ENCODE measurements at regions not wholly inside any gene's neighbourhood (a gene's known extent, or its start where the extent isn't known, plus 50 kb on each side); places are given as distances from the start of the nearest gene placed in this dataset.

- H2BK12ac ChIP-seq (ENCODE audit: low read depth, low read length) = no peak overlapping the region
- POLR2A ChIA-PET (ENCODE audit: partially characterized antibody) = no interaction called here
- no peaks in the 10 kb centered on the region for H3K36me3 ChIP-seq (ENCODE audit: control insufficient read depth in 2 of 4, insufficient read depth in 4 of 4, low read length in 3 of 4)
- H3K4me2 ChIP-seq (ENCODE audit: insufficient read depth in 1 of 2, low read depth in 2 of 2, low read length in 2 of 2) = no peak overlapping the region
- H3K56ac ChIP-seq (replicated peaks; ENCODE audit: insufficient read length, low read depth, low read length) = no peak overlapping the region
- no peaks in the 10 kb centered on the region for H4K20me1 ChIP-seq (replicated peaks in 1 of 2; ENCODE audit: control insufficient read depth in 1 of 2, insufficient read depth in 2 of 2, low read length in 2 of 2)
- TF ChIP-seq NRF1 (IDR thresholded peaks at IDR 0.05; ENCODE audit: low read depth, low read length) (no peak), MAFK (IDR thresholded peaks at IDR 0.05; ENCODE audit: low read depth, low read length) (no peak), SIN3A (conservative IDR thresholded peaks at IDR 0.05 in 1 of 2, IDR thresholded peaks at IDR 0.05 in 1 of 2; ENCODE audit: low read depth in 1 of 2, low read length in 2 of 2) (no peak), BRCA1 (IDR thresholded peaks at IDR 0.05; ENCODE audit: low read depth, low read length) (no peak), GTF2F1 (IDR thresholded peaks at IDR 0.05; ENCODE audit: borderline replicate concordance, low read depth, low read length) (no peak), SIX5 (IDR thresholded peaks at IDR 0.05; ENCODE audit: low read depth, low read length) (no peak), POU5F1 (IDR thresholded peaks at IDR 0.05; ENCODE audit: low read depth, low read length) (no peak), E2F6 (IDR thresholded peaks at IDR 0.05) (no peak), BCL11A (IDR thresholded peaks at IDR 0.05; ENCODE audit: low read depth in 2 of 2, low read length in 2 of 2) (no peak), CHD2 (IDR thresholded peaks at IDR 0.05; ENCODE audit: low read length) (no peak), SRF (IDR thresholded peaks at IDR 0.05; ENCODE audit: low read depth, low read length) (no peak), NANOG (IDR thresholded peaks at IDR 0.05; ENCODE audit: insufficient read depth, low read depth, low read length, poor library complexity, severe bottlenecking) (no peak), BACH1 (IDR thresholded peaks at IDR 0.05; ENCODE audit: low read length) (no peak)
- DNase-seq (ENCODE audit: low read depth in 1 of 2, low spot score in 2 of 2) (no peak), FAIRE-seq (no peak)
- no peaks in the 10 kb centered on the region for H3K27me3 ChIP-seq (replicated peaks in 1 of 4; ENCODE audit: control insufficient read depth in 3 of 4, extremely low read depth in 1 of 4, insufficient read depth in 3 of 4, low read length in 3 of 4)
- no peak overlapping the region for H3K27ac ChIP-seq (ENCODE audit: low read depth, low read length)
- no peak overlapping the region for H4K91ac ChIP-seq (replicated peaks; ENCODE audit: insufficient read length, low read length)
- no peak overlapping the region for H3K4me3 ChIP-seq (ENCODE audit: extremely low read depth in 1 of 4, insufficient read depth in 2 of 4, low read depth in 3 of 4, low read length in 4 of 4)
- 95% methylated on average over 2 of the region's 2 CpGs; no CpG with 5 or more reads in 1 of the 2 experiments for WGBS, 2 experiments (ENCODE audit: extremely low coverage in 1 of 2, insufficient coverage in 1 of 2, insufficient read length in 1 of 2, insufficient replicate concordance in 2 of 2, low coverage in 1 of 2, low lambda C conversion rate in 2 of 2, missing lambda C conversion rate in 1 of 2)
- no peaks in the 10 kb centered on the region for H3K79me2 ChIP-seq (ENCODE audit: control insufficient read depth in 1 of 2, insufficient read depth in 2 of 2, low read length in 2 of 2)
- H3K4ac ChIP-seq (replicated peaks; ENCODE audit: insufficient read length, low read depth, low read length) = no peak overlapping the region
- CTCF ChIA-PET (ENCODE audit: partially characterized antibody) = no interaction called here
- no peak overlapping the region for H3K23ac ChIP-seq (ENCODE audit: insufficient read length)
- no peak overlapping the region for H2BK20ac ChIP-seq (ENCODE audit: low read length)
- no peak overlapping the region for H3K18ac ChIP-seq (ENCODE audit: extremely low read depth, low read length)
- no peak overlapping the region for H4K5ac ChIP-seq (ENCODE audit: insufficient read length, low read depth, low read length)
- no peaks in the 10 kb centered on the region for H3K4me1 ChIP-seq (replicated peaks in 1 of 4; ENCODE audit: control insufficient read depth in 3 of 4, insufficient read depth in 4 of 4, low read length in 3 of 4)
- no peak overlapping the region for H3K14ac ChIP-seq (ENCODE audit: insufficient read length)
- no peak overlapping the region for H3K9ac ChIP-seq (replicated peaks in 1 of 4; ENCODE audit: extremely low read depth in 1 of 4, low read depth in 3 of 4, low read length in 3 of 4)
- no peak overlapping the region for H2BK5ac ChIP-seq (ENCODE audit: low read depth, low read length)
- no peak overlapping the region for H2BK120ac ChIP-seq (replicated peaks; ENCODE audit: low read depth, low read length)
- no peak overlapping the region for H2AK5ac ChIP-seq (ENCODE audit: low read depth, low read length)
- no peak overlapping the region for H2BK15ac ChIP-seq (ENCODE audit: low read length)
- H3K23me2 ChIP-seq (ENCODE audit: low read depth, low read length) = no peaks in the 10 kb centered on the region
- H2AFZ ChIP-seq (ENCODE audit: low read length) = no peak overlapping the region
- H4K8ac ChIP-seq (ENCODE audit: extremely low read depth, insufficient read depth, low read length) = no peak overlapping the region
- H3K79me1 ChIP-seq (ENCODE audit: low read depth, low read length) = no peaks in the 10 kb centered on the region
- H3K9me3 ChIP-seq (ENCODE audit: insufficient read depth in 2 of 2, low read depth in 1 of 2, low read length in 1 of 2) = no peaks in the 10 kb centered on the region
Observed at GRCh38 chr5:57724836-57725235, 242.2 kb upstream of the ACTBL2 start.

All from H1 (cell line).